ENCODE measurements at regions not wholly inside any gene's neighbourhood (a gene's known extent, or its start where the extent isn't known, plus 50 kb on each side); places are given as distances from the start of the nearest gene placed in this dataset.

DNA sequence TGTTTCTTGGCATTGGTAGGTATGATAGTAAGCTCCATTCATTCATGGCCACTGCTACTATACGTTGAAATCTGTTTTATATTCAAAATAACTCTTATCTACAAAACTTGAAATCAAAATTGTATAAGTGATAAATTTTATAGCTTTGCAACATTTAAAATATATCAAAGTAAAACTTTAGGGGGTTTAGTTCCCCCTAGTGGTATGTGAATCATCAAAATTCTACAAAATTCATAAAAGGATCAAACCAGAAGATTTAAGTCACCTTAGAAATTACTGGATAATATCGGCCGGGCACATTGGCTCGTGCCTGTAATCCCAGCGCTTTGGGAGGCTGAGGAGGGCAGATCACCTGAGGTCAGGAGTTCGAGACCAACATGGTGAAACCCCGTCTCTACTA lies 243.0 kb upstream of the CDH18 start:
- no peaks in the 10 kb centered on the region for H3K36me3 Mint-ChIP-seq (ENCODE audit: low read depth)
- peaks cover 42% of the 10 kb centered on the region for H3K9me3 Mint-ChIP-seq
- no peaks in the 10 kb centered on the region for H3K4me1 Mint-ChIP-seq (ENCODE audit: low read depth)
- no peak overlapping the region for H3K27ac Mint-ChIP-seq
- H3K27me3 Mint-ChIP-seq (ENCODE audit: low read depth) = no peaks in the 10 kb centered on the region
- H3K4me3 Mint-ChIP-seq = no peak overlapping the region
- DNase-seq (ENCODE audit: low spot score) = no peak

DNA sequence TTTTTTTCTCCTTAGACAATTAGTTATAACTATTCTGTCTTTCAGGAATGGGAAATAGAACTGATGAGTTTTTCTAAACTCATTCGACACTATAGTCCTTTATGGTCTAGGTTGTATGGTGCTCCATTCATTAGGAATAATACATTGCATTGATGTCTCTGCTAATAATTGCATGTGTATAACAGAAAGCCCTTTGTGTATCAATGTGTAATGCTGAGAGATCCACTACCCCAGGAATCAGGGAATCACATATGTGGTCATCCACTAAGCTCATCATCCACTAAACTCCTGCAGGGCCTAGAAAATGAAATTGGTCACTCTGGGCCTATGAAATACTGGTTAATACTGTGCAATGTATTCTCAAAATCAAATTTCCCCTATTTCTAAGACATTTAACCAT lies 242.0 kb upstream of the CDH18 start:
- Mint-ChIP-seq H3K36me3 (ENCODE audit: low read depth) (no peaks in the 10 kb centered on the region), H3K4me1 (ENCODE audit: low read depth) (no peaks in the 10 kb centered on the region), H3K4me3 (no peak overlapping the region), H3K9me3 (peaks cover 45% of the 10 kb centered on the region), H3K27ac (no peak overlapping the region), H3K27me3 (ENCODE audit: low read depth) (no peaks in the 10 kb centered on the region)
- no peak for DNase-seq (ENCODE audit: low spot score)

DNA sequence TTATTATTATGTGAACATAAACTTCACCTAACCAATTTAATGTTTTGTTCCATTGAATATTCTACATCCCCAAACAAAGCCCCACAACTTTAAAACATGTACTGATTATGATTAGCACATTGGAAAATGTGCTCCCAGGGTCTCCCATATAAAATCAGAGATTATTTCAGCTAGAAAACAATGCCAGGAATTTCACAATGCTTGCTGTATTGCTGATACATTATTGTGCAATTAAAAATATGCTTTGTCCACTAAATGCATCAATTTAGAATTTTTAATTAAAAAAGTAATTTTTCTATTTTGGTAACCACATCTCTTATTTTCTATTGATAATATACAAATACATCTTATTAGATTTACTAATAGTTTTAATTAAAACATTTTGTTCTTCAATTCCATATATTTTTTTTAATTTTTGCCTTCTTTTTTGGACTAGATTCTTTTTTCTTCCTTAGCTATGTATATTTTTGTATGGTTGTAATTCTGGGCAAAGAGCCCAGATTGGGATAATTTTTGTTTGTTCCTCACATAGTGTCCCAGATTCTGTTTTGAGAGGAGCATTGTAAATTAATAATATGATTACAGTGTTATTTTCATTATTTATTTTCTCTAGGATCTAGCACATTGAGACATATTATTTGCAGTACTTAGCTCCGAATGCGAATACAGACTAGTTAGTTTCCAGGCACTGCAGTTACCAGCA lies 241.5 kb upstream of the CDH18 start:
- no peaks in the 10 kb centered on the region for H3K4me1 Mint-ChIP-seq (ENCODE audit: low read depth)
- no peaks in the 10 kb centered on the region for H3K27me3 Mint-ChIP-seq (ENCODE audit: low read depth)
- no peak for DNase-seq (ENCODE audit: low spot score)
- no peaks in the 10 kb centered on the region for H3K36me3 Mint-ChIP-seq (ENCODE audit: low read depth)
- peaks cover 45% of the 10 kb centered on the region for H3K9me3 Mint-ChIP-seq
- H3K27ac Mint-ChIP-seq = no peak overlapping the region
- no peak overlapping the region for H3K4me3 Mint-ChIP-seq

DNA sequence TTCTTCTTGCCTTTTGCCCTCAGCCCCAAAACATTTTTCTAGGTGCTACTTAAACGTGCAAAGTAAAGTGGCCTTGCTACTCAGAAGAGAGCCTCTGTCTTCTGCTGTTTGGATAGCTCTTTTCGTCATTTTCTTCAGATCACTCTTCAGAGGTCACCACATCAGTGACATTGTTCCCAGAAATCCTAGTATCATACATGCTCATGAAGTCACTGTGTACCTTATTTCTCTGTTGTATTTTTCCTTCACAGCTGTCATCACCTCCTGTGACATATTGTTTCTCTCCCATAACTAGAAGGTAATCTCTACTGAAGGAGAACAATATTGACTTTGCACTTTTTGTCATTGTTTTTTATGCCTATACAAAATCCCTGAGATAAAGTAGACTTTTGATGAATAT lies 237.0 kb upstream of the CDH18 start:
- H3K4me3 Mint-ChIP-seq = no peak overlapping the region
- no peaks in the 10 kb centered on the region for H3K27me3 Mint-ChIP-seq (ENCODE audit: low read depth)
- H3K4me1 Mint-ChIP-seq (ENCODE audit: low read depth) = no peaks in the 10 kb centered on the region
- H3K27ac Mint-ChIP-seq = no peak overlapping the region
- no peak for DNase-seq (ENCODE audit: low spot score)
- H3K36me3 Mint-ChIP-seq (ENCODE audit: low read depth) = no peaks in the 10 kb centered on the region
- H3K9me3 Mint-ChIP-seq = peaks cover 48% of the 10 kb centered on the region

DNA sequence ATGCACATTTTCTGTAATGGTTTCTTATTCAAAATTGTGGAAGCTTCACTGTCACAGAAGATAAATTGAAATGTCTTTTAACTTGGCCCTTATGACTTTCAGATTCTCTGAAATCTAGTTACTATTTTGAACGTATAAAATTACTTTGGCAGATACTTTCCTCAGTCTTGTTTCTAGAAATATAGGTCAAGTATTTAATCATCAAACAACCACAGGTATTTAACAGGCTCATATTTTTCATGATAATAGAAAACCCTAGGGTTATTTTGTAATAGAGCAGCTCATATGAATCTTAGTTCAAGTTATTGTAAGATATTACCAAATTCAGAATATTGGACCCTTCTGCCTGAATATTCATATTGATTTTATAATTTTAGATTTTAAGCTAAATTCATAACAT lies 236.0 kb upstream of the CDH18 start:
- H3K9me3 Mint-ChIP-seq = peaks cover 49% of the 10 kb centered on the region
- H3K4me1 Mint-ChIP-seq (ENCODE audit: low read depth) = no peaks in the 10 kb centered on the region
- H3K27me3 Mint-ChIP-seq (ENCODE audit: low read depth) = no peaks in the 10 kb centered on the region

DNA sequence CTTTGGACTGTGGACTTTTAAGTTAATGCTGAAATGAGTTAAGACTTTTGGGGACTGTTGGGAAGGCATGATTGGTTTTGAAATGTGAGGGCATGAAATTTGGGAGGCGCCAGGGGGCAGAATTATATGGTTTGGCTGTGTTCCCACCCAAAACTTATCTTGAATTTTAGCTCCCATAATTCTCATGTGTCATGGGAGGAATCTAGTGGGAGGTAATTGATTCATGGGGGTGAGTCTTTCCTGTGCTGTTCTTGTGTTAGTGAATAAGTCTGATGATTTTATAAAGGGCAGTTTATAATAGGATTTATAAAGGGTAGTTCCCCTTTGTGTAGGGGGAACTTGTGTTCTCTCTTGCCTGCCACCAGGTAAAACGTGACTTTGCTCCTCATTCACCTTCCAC lies 235.5 kb upstream of the CDH18 start:
- Mint-ChIP-seq H3K9me3 (peaks cover 50% of the 10 kb centered on the region), H3K4me3 (no peak overlapping the region), H3K4me1 (ENCODE audit: low read depth) (no peaks in the 10 kb centered on the region), H3K27ac (no peak overlapping the region), H3K36me3 (ENCODE audit: low read depth) (no peaks in the 10 kb centered on the region), H3K27me3 (ENCODE audit: low read depth) (no peaks in the 10 kb centered on the region)
- DNase-seq (ENCODE audit: low spot score) = no peak

More for the DNA sequence above, 236.0 kb upstream of the CDH18 start:
- Mint-ChIP-seq H3K36me3 (ENCODE audit: low read depth) (no peaks in the 10 kb centered on the region), H3K27ac (no peak overlapping the region), H3K4me3 (no peak overlapping the region)
- DNase-seq (ENCODE audit: low spot score) = no peak

DNA sequence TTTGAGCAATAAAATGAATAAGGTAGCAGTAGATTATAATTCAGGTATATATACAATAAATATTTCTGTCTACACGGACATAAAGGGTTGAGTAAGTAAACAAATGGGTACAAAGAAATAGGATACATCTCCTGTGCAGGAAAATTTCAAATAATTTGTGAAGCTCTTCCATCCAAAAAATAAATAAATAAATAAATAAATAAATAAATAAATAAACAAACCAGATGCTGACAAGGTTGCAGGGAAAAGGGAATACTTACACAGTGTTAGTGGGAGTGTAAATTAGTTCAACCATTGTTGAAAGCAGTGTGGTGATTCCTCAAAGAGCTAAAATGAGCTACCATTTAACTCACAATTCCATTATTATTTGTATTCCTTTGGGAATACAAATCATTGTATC lies 227.3 kb upstream of the CDH18 start:
- H3K9me3 Mint-ChIP-seq = peaks cover 52% of the 10 kb centered on the region

DNA sequence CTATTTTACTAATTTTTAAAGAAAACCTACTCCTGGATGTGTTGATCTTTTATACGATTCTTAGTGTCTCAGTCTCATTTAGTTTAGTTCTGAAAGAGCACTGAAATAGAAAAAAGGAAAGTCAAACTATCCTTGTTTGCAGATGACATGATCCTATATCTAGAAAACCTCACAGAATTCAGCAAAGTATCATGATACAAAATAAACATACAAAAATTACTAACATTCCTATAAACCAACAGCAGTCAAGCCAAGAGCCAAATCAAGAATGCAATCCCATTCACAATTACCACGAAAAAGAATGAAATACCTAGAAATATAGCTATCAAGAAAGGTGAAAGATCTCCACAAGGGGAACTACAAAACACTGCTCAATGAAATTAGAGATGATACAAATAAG lies 225.8 kb upstream of the CDH18 start:
- no peaks in the 10 kb centered on the region for H3K27me3 Mint-ChIP-seq (ENCODE audit: low read depth)
- peaks cover 56% of the 10 kb centered on the region for H3K9me3 Mint-ChIP-seq
- H3K4me3 Mint-ChIP-seq = no peak overlapping the region
- no peaks in the 10 kb centered on the region for H3K4me1 Mint-ChIP-seq (ENCODE audit: low read depth)
- H3K36me3 Mint-ChIP-seq (ENCODE audit: low read depth) = no peaks in the 10 kb centered on the region
- no peak for DNase-seq (ENCODE audit: low spot score)
- H3K27ac Mint-ChIP-seq = no peak overlapping the region

More for the DNA sequence above, 227.3 kb upstream of the CDH18 start:
- H3K27ac Mint-ChIP-seq = no peak overlapping the region
- no peaks in the 10 kb centered on the region for H3K4me1 Mint-ChIP-seq (ENCODE audit: low read depth)
- no peaks in the 10 kb centered on the region for H3K36me3 Mint-ChIP-seq (ENCODE audit: low read depth)
- H3K4me3 Mint-ChIP-seq = no peak overlapping the region
- no peak for DNase-seq (ENCODE audit: low spot score)
- no peaks in the 10 kb centered on the region for H3K27me3 Mint-ChIP-seq (ENCODE audit: low read depth)

DNA sequence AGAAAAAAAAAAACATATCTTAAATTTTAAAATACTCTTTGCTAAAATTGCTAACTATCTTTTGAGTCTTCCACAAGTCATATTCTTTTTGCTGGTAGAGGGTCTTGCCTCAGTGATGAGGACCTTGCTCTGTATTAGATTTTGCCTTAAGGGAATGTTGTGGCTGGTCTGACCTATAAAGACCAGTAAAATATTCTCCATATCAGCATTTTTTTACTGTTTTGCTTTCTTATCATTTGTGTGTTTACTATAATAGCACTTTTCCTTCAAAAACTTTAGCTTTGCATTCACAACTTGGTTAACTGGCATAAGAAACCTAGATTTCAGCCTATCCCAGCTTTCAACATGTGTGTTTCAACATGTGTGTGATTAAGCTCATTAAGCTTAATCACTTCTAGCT lies 224.7 kb upstream of the CDH18 start:
- no peak for DNase-seq (ENCODE audit: low spot score)
- no peak overlapping the region for H3K27ac Mint-ChIP-seq
- H3K4me3 Mint-ChIP-seq = no peak overlapping the region
- H3K4me1 Mint-ChIP-seq (ENCODE audit: low read depth) = no peaks in the 10 kb centered on the region
- H3K9me3 Mint-ChIP-seq = peaks cover 52% of the 10 kb centered on the region
- no peaks in the 10 kb centered on the region for H3K27me3 Mint-ChIP-seq (ENCODE audit: low read depth)
- no peaks in the 10 kb centered on the region for H3K36me3 Mint-ChIP-seq (ENCODE audit: low read depth)

DNA sequence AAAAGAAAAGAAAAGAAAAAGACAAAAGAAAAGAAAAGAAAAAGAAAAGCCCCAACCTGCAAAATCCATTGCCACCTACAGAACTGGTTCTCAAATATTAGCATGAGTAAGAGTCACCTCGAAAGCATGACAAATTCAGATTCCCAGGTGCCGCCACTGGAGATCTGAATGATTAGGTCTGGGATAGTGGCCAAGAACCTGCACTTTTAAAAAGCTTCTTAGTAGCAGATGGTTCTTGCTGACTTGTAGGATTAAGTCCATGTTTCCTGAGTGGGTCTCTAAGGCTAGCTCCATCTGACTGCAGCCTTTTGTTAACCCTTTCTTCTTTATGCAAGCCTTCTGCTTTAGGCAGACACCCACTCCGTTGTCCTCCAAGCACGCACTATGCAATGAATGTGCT lies 178.5 kb upstream of the CDH18 start:
- Mint-ChIP-seq H3K4me1 (ENCODE audit: low read depth) (no peaks in the 10 kb centered on the region), H3K4me3 (no peak overlapping the region), H3K9me3 (peaks cover 13% of the 10 kb centered on the region), H3K36me3 (ENCODE audit: low read depth) (no peaks in the 10 kb centered on the region), H3K27ac (no peak overlapping the region), H3K27me3 (ENCODE audit: low read depth) (no peaks in the 10 kb centered on the region)
- no peak for DNase-seq (ENCODE audit: low spot score)

DNA sequence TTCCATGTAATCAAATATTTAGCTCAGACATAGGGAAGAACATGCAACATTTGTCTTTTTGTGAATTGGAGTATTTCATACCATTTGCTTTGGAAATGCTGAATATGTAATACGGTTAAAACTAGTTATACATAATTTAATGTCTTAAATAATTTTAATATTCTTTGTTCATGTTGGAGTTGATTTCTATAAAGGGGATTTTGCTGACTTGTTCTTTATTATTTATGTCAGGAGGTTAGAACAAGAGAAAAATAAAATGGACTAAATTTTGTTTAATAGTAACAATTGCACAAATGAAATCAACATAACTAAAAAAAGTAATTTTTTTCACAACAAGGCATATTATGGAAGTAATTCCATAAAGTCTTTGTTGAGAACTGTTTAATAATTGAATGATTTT lies 170.0 kb upstream of the CDH18 start:
- no peak overlapping the region for H3K27ac Mint-ChIP-seq
- peaks cover 40% of the 10 kb centered on the region for H3K9me3 Mint-ChIP-seq
- no peaks in the 10 kb centered on the region for H3K27me3 Mint-ChIP-seq (ENCODE audit: low read depth)
- H3K4me3 Mint-ChIP-seq = no peak overlapping the region
- no peaks in the 10 kb centered on the region for H3K36me3 Mint-ChIP-seq (ENCODE audit: low read depth)
- no peaks in the 10 kb centered on the region for H3K4me1 Mint-ChIP-seq (ENCODE audit: low read depth)
- no peak for DNase-seq (ENCODE audit: low spot score)

DNA sequence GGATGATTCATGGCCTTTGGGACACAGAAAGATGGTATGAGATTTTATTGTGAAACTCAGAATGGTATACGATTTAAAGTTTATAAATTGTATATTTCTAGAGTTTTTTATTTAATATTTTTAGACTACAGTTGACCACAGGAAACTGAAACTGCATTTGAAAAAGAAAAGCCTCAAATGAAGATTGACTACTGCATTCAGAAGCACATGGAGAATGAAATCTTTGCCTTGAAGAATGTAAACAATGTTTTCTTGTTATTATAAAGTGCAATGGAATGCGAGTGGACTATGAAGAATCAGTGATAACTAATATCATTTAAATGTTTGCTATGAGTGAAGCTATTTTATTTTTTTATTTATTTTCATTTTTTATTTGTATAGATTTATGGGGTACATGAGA lies 169.1 kb upstream of the CDH18 start:
- Mint-ChIP-seq H3K4me1 (ENCODE audit: low read depth) (no peaks in the 10 kb centered on the region), H3K9me3 (peaks cover 40% of the 10 kb centered on the region), H3K36me3 (ENCODE audit: low read depth) (no peaks in the 10 kb centered on the region), H3K27ac (no peak overlapping the region), H3K4me3 (no peak overlapping the region), H3K27me3 (ENCODE audit: low read depth) (no peaks in the 10 kb centered on the region)
- no peak for DNase-seq (ENCODE audit: low spot score)

DNA sequence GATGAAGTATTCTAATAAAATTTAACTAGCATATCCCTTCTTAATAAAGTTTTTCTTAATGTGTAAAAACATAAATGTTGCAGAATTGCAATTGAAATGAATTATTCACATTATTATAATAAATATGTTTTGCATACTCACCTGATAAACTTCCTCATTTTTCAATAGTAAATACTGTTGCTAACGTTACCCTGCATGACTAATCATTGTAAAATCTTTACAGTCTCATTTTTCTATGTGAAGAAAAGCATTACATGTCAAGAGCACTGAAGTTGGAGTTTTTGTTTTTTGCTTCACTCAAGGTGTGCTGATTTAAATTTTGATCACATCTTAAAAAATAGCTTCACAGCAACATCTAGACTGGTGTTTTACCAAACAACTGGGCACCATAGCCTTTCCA lies 157.2 kb upstream of the CDH18 start:
- H3K9me3 Mint-ChIP-seq = peaks cover 48% of the 10 kb centered on the region
- DNase-seq (ENCODE audit: low spot score) = no peak
- H3K27ac Mint-ChIP-seq = no peak overlapping the region
- no peaks in the 10 kb centered on the region for H3K27me3 Mint-ChIP-seq (ENCODE audit: low read depth)
- H3K36me3 Mint-ChIP-seq (ENCODE audit: low read depth) = no peaks in the 10 kb centered on the region
- no peaks in the 10 kb centered on the region for H3K4me1 Mint-ChIP-seq (ENCODE audit: low read depth)
- no peak overlapping the region for H3K4me3 Mint-ChIP-seq

DNA sequence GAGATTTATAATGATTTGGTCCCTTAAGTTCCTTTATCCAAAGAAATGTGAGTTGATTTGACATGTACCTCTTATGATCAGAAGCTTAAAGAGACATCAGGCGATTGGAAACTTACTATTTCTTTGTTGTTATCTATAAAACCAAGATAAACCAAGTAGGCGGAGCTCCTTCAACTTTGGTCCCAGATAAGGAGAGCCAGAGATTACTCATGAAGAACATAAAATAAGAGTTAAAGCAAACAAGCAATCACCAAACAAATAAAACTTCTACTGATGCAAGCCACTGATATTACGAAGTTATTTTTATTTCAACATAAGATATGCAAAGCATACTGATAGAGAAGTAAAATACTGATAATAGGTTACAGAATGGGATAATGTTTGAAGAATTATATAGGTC lies 141.5 kb upstream of the CDH18 start:
- Mint-ChIP-seq H3K9me3 (peaks cover 44% of the 10 kb centered on the region), H3K36me3 (ENCODE audit: low read depth) (no peaks in the 10 kb centered on the region), H3K4me1 (ENCODE audit: low read depth) (no peaks in the 10 kb centered on the region), H3K27me3 (ENCODE audit: low read depth) (no peaks in the 10 kb centered on the region), H3K4me3 (no peak overlapping the region), H3K27ac (no peak overlapping the region)
- no peak for DNase-seq (ENCODE audit: low spot score)

DNA sequence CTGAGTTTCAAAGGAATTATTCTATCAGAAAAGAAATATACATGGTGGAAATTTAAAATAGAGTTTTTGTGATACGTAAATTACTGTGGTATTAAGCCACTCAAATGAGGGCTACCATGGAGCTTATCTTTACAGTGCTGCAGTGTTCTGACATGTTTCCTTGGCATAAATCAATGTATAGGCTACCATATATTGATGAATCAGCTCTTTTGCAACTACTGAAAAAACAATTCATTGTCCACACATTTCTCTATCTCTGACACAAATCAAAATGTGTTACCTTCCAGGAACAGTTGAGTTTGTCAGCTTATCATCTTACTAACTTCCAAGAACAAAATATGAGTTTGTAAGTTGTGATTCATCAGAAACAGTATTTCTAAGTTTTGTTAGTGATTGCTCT lies 140.3 kb upstream of the CDH18 start:
- Mint-ChIP-seq H3K4me1 (ENCODE audit: low read depth) (no peaks in the 10 kb centered on the region), H3K36me3 (ENCODE audit: low read depth) (no peaks in the 10 kb centered on the region), H3K27me3 (ENCODE audit: low read depth) (no peaks in the 10 kb centered on the region), H3K9me3 (peaks cover 35% of the 10 kb centered on the region), H3K4me3 (no peak overlapping the region), H3K27ac (no peak overlapping the region)
- DNase-seq (ENCODE audit: low spot score) = no peak

Data from T-helper 2 cell treated with Interferon-gamma antibody and Interleukin-4, amounts not matched to agents 5 μg/mL and 100 μg/mL, for 36 hours (primary cell).